ENCODE measurements at regions not wholly inside any gene's neighbourhood (a gene's known extent, or its start where the extent isn't known, plus 50 kb on each side); places are given as distances from the start of the nearest gene placed in this dataset.
"Not testable (repeated sequence)": the region's sequence is repeated elsewhere in the genome, so short reads cannot be mapped to it uniquely, and the experiment has no call there.

GRCh38 chr3:20478436-20478835 is 292.4 kb upstream of the SGO1 start:
- DNase-seq (ENCODE audit: low spot score) = no peak

GRCh38 chr3:20464237-20464636 is 278.2 kb upstream of the SGO1 start:
- DNase-seq (ENCODE audit: low spot score) = not testable (repeated sequence)

GRCh38 chr3:20462723-20463122 is 276.7 kb upstream of the SGO1 start:
- DNase-seq (ENCODE audit: low spot score) = no peak

DNA sequence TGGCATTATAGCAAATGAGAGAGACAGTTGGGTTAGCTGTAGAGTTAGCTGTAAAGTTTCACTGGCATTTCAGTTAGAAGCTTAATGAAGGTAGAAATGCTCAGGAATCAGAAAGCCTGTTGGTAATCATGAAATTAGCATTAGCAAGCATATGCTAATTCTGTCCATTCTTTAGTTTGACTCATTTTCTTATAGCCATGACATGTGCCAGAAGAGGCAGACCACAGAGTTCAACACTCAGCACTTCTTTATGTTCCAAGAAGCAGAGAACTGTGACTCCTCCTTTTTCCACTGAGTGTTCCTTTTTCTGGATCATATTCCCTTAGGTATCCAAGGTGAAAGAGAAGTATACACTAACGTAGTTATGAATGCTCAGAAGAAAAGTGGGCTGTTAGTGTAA is 276.2 kb upstream of the SGO1 start:
- DNase-seq (ENCODE audit: low spot score) = no peak

GRCh38 chr3:20458994-20459716 is 273.1 kb upstream of the SGO1 start:
- no peak for DNase-seq (ENCODE audit: low spot score)

GRCh38 chr3:20456511-20456910 is 270.5 kb upstream of the SGO1 start:
- DNase-seq (ENCODE audit: low spot score) = no peak

- no peak for DNase-seq (ENCODE audit: low spot score)
Observed at GRCh38 chr3:20451170-20451569, 265.2 kb upstream of the SGO1 start.

DNA sequence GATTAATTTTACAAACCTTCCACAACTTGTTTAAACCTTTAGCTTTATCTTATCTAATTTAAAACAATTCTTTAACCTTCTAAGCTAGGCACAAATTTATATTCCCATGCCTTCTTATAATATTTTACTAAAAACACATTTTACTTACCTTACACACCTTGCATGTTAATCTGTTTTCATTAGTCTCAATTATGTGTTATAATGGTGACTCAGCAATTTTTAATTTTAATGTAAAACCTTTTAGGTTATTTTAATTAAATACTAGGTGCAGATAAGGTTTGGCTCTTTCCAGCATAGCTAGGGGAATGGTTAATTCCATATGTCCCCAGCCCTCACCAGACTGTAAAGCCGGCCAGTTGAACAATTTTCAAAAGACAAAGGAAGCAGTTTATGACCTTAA is 264.6 kb upstream of the SGO1 start:
- DNase-seq (ENCODE audit: low spot score) = no peak

- no peak for DNase-seq (ENCODE audit: low spot score)
Observed at GRCh38 chr3:20442846-20443245, 256.8 kb upstream of the SGO1 start.

DNA sequence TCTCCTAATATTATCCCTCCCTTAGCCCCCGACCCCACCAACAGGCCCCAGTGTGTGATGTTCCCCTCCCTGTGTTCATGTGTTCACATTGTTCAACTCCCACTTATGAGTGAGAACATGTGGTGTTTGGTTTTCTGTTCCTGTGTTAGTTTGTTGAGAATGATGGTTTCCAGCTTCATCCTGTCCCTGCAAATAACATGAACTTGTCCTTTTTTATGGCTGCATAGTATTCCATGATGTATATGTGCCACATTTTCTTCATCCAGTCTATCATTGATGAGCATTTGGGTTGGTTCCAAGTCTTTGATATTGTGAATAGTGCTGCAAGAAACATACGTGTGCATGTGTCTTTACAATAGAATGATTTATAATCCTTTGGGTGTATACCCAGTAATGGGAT is 241.3 kb upstream of the SGO1 start:
- DNase-seq (ENCODE audit: low spot score) = not testable (repeated sequence)

DNA sequence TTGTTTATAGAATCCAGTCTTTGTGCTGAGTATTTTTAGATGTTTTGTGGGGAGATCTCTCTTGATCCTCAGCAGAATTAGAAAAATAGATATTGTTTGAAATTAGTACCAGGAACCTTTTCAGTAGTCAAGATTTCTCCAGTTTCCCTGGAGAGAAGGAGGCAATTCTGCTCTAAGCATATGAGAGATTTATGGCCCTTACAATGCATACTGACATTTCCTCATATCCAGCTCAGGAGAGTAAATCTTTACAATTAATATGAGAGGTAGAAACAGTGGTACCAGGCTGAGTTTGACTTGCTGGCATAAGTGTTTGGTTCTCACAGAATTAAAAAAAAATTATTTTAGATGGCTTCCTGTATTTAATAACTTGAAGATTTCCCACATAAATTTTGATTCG is 239.1 kb upstream of the SGO1 start:
- no peak for DNase-seq (ENCODE audit: low spot score)

DNA sequence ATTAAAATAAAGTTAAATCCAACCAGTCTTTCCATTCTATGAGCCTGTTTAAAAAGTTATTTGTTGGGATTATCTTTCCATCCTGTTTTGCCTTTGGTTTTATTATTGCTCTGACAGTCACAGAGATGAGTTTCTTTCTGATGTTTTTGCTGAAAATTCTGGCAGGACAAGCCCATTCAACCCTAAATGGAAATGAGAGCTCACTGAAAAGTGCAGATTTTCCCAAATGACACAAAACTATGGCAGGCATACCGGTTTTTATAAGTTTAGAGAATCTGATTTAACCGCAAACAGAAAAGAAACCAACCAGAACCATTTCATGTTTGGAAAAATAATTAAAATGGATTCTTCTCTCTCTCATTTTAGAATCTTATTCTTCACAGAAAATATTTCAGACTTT is 238.1 kb upstream of the SGO1 start:
- no peak for DNase-seq (ENCODE audit: low spot score)

GRCh38 chr3:20422391-20422790 is 236.4 kb upstream of the SGO1 start:
- DNase-seq (ENCODE audit: low spot score) = no peak

- no peak for DNase-seq (ENCODE audit: low spot score)
Observed at GRCh38 chr3:20417388-20418108, 231.5 kb upstream of the SGO1 start.

DNA sequence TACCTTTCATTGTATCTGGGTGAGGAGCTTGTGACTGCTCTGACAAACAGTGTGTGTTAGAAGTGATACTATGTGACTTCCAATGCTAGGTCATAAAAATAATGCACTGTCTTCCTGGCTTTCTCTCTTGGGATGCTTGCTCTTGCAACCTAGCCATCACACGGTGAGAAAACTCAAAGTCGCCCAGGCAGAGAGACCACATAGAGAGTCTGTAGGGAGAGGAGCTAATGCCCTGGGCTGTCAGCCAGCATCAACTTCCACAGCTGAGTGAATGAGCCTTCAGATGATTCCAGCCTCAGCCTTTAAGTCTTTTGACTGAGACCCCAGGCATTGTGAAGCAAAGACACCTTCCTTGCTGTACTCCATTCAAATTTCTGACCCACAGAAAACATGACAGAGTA is 220.6 kb upstream of the SGO1 start:
- no peak for DNase-seq (ENCODE audit: low spot score)

DNA sequence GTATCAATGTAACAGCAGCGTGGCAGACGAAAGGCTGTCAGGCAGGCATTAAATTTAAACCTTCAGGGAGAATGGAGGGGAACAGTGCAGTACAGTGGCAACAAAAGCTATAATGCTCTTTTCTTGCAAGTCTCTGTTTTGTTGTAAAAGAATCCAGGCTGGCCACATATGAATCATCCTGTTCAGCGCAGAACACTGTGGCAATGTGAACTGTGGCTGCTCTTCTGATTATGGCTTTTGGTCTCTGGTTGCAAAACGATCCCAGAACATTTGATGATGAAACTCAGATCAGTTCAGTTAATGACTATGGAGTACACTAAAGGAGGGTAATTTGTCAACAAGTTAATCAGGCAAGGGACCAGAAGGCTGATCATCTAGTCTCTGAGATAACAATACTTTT is 219.7 kb upstream of the SGO1 start:
- no peak for DNase-seq (ENCODE audit: low spot score)

GRCh38 chr3:20405231-20405630 is 219.2 kb upstream of the SGO1 start:
- no peak for DNase-seq (ENCODE audit: low spot score)

DNA sequence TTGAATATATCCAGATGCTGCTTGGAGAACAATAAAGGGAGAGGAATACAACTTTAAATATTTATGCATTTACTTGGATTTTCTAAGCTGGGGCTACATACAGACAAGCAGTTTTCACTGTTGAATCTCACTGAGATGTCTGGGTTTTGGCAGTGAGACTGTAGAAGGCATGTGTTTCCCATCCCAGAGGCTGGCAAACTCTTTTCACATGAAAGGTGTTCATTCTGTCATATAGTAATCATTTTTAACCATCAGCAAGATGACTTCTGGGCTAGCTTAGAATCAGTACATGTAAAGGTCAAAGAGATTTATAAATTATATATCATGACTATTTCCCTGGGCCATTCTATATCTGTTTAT is 218.7 kb upstream of the SGO1 start:
- DNase-seq (ENCODE audit: low spot score) = no peak

GRCh38 chr3:20403986-20404740 is 218.2 kb upstream of the SGO1 start:
- DNase-seq (ENCODE audit: low spot score) = no peak

- no peak for DNase-seq (ENCODE audit: low spot score)
Observed at GRCh38 chr3:20401253-20401652, 215.2 kb upstream of the SGO1 start.

GRCh38 chr3:20400686-20401085 is 214.7 kb upstream of the SGO1 start:
- DNase-seq (ENCODE audit: low spot score) = no peak

DNA sequence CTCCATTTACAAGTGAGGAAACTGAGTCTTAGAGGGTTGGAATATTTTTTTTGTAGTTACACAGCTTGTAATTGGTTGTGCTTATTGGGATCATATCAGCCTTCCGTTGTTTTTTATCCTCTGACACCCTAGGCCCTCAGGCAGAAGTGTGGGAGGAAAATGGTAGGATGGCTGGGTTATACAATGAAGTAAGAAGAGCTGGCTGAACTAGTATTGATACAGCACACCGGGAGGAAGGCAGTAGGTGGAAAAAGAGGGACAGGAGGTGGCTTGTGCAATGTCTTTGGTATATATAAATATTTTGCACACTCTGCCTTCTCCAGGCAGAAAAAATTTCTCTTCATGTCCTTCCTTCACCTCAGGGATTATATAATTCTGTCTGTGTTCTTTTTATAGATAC is 214.3 kb upstream of the SGO1 start:
- DNase-seq (ENCODE audit: low spot score) = no peak

- no peak for DNase-seq (ENCODE audit: low spot score)
Observed at GRCh38 chr3:20396335-20396734, 210.3 kb upstream of the SGO1 start.
